ENCODE measurements at regions not wholly inside any gene's neighbourhood (a gene's known extent, or its start where the extent isn't known, plus 50 kb on each side); places are given as distances from the start of the nearest gene placed in this dataset.

DNA sequence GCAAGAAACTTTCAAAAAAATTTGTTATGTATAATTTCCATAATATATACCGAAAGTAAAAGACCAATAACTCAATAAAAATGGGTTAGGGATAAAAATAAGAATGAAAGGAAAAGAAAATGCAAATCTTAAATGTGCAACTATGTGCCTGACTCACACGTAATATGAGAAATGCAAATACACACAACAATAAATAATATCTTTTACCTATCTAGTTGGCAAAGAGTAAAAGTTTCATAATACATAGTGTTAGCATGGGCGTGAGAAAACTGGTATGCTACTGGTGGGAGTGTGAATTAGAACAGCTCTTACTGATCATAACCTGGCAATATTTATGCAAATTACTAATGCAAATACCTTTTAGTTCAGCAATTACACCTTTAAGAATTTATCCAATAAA lies 438.5 kb upstream of the CITED2 start:
- no peak for DNase-seq (ENCODE audit: low read depth)
- H3K4me3 ChIP-seq (ENCODE audit: low read depth, low read length): no peak overlapping the region
- TF ChIP-seq, protein P1, sequence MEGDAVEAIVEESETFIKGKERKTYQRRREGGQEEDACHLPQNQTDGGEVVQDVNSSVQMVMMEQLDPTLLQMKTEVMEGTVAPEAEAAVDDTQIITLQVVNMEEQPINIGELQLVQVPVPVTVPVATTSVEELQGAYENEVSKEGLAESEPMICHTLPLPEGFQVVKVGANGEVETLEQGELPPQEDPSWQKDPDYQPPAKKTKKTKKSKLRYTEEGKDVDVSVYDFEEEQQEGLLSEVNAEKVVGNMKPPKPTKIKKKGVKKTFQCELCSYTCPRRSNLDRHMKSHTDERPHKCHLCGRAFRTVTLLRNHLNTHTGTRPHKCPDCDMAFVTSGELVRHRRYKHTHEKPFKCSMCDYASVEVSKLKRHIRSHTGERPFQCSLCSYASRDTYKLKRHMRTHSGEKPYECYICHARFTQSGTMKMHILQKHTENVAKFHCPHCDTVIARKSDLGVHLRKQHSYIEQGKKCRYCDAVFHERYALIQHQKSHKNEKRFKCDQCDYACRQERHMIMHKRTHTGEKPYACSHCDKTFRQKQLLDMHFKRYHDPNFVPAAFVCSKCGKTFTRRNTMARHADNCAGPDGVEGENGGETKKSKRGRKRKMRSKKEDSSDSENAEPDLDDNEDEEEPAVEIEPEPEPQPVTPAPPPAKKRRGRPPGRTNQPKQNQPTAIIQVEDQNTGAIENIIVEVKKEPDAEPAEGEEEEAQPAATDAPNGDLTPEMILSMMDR (IDR thresholded peaks at IDR 0.05; ENCODE audit: insufficient read depth, low read length): no peak

DNA sequence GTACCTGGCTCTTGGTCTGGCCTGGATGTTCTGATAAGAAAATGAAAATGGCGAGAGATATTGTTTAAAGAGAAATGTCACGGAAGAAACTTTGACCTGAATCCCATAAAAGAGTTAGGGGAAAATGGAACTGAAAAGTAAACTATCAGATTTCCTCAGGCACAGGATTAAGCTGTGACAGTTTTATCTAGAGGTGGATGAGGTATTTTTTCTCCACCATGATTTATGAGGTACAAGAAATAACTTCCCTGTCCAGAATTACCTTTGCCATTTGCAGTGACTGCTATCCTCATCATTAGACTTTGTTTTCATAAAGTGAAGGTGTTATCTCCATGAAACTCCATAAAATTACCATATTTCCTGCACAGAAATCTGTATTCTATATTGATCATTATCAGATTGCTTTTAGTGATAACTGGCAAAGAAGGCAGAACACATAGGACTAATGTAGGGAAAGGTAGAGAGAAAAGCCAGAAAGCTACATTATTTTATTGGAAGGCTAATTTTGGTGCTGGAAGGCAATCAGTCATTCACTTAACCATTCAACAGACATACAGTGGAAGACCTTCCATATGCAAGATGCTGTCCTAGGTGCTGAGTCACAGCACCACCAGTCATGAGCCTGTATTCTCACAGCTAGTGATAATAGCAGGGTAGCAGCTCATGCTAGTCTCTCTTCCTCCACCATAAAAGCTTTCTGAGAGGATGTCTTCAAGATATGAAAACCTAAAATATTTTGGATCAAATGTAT lies 427.3 kb upstream of the CITED2 start:
- peak; percentile 16 for DNase-seq (ENCODE audit: low read depth)
- TF ChIP-seq, protein P1 (IDR thresholded peaks at IDR 0.05; ENCODE audit: insufficient read depth, low read length): no peak
- H3K4me3 ChIP-seq (ENCODE audit: low read depth, low read length): no peak overlapping the region

DNA sequence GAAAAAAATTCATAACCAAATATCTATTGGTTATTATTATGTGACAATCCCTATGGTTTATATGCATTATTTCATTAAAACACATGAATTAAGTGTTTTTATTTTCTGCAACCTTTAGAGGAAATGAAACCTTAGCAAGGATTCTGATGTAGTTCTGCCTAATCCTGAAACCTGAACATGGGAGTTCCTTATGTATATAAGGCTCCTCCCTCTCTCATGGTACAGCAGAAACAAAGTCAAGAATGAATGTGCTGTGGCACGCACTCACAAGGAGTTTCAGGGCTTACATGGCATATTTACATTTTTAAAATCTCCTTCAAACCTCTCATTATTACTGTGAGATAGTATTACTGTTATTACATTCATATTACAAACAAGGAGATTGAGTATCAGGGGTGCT lies 426.4 kb upstream of the CITED2 start:
- TF ChIP-seq, protein P1 (IDR thresholded peaks at IDR 0.05; ENCODE audit: insufficient read depth, low read length): no peak
- DNase-seq (ENCODE audit: low read depth): no peak

DNA sequence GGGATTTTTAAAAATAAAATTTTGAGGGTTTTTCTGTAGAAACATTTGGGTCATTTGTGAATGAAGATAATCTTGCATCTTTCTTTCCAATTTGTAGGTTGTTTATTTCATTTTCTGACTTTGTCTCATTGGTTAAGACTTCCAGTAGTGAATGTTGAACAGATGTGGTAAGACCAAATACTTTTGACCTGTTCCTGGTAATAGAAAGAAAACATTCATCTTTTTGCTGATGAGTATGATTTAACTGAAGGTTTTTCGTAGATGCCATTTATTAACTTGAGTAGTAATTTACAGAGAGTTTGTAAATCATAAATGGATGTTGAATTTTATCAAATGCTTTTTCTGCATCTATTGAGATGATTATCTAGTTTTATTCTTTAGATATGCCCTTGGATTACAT lies 416.1 kb upstream of the CITED2 start:
- DNase-seq (ENCODE audit: low read depth): no peak
- TF ChIP-seq, protein P1 (IDR thresholded peaks at IDR 0.05; ENCODE audit: insufficient read depth, low read length): no peak

More for the DNA sequence above, 426.4 kb upstream of the CITED2 start:
- no peak overlapping the region for H3K4me3 ChIP-seq (ENCODE audit: low read depth, low read length)

DNA sequence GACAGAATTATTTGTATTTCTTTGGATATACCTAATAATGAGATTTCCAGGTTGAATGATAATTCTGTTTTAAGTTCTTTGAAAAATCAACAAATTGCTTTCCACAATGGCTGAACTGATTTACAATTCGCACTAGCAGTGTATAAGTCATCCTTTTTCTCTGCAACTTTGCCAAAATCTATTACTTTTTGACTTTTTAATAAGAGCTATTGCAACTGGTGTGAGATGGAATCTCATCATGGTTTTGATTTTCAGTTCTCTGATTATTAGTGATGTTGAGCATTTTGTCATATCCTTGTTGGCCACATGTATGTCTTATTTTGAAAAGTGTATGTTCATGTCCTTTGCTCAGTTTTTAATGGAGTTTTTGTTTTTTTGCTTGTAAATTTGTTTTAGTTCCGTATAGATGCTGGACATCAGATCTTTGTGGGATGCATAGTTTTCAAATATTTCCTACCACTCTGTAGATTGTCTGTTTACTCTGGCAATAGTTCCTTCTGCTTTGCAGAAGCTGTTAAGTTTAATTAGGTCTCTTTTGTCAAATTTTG lies 409.8 kb upstream of the CITED2 start:
- no peak for DNase-seq (ENCODE audit: low read depth)
- TF ChIP-seq, protein P1 (IDR thresholded peaks at IDR 0.05; ENCODE audit: insufficient read depth, low read length): no peak
- H3K4me3 ChIP-seq (ENCODE audit: low read depth, low read length): no peak overlapping the region

More for the DNA sequence above, 416.1 kb upstream of the CITED2 start:
- no peak overlapping the region for H3K4me3 ChIP-seq (ENCODE audit: low read depth, low read length)

DNA sequence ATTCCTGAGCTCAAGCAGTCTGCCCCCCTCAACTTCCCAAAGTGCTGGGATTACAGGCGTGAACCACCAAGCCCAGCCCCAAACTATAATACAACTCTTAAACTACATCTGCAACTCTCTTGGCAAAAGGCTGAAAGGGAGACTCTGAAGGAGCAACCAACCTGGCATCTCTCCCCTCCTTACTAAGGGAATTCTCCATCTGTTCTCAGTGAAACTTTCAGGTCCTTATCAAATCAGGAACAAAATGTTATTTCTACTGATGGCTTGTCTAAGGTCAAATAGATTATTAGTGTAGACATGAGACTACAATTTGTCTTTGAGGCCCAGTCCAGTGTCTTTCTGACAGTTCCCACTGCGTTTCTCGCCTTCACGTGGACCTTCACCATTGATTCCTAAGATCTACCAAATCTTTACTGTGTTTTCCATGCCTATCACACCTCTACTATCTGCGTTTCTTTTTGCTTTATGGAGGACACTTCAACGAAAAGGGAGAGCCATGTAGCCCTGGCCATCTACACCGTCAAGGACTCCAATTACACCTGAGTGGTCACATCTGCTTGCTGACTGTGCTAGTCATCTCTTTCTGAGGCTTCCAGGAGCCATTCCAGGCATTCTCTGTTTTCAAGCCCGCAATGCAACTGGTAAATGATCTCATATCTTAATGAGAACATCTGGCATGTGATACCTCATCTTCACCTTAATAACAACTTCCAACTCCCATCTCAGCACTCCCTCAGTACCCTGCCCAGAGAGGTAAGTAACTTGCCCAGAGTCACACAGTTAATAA lies 405.7 kb upstream of the CITED2 start:
- no peak overlapping the region for H3K4me3 ChIP-seq (ENCODE audit: low read depth, low read length)
- TF ChIP-seq, protein P1 (IDR thresholded peaks at IDR 0.05; ENCODE audit: insufficient read depth, low read length): no peak
- DNase-seq (ENCODE audit: low read depth): no peak
